ENCODE measurements at regions not wholly inside any gene's neighbourhood (a gene's known extent, or its start where the extent isn't known, plus 50 kb on each side); places are given as distances from the start of the nearest gene placed in this dataset.

- H3K4me3 ChIP-seq (replicated peaks in 1 of 2; ENCODE audit: low read depth in 1 of 2, low read length in 2 of 2) = no peak overlapping the region
- DNase-seq (ENCODE audit: low read depth, low spot score) = no peak
- no peaks in the 10 kb centered on the region for H3K9me3 ChIP-seq (ENCODE audit: control insufficient read depth in 1 of 2, insufficient read depth in 1 of 2, low read depth in 1 of 2, low read length in 2 of 2)
- no TSS peak for BruUV-seq (replicated peaks)
- H3K4me1 ChIP-seq (ENCODE audit: control insufficient read depth in 1 of 2, insufficient read depth in 2 of 2, low read length in 2 of 2) = peaks cover 0 to 3% of the 10 kb centered on the region in 2 experiments; a peak in 1 of 4 replicates
- intact Hi-C loops (cut with micrococcal nuclease) = no loop called here
- ATAC-seq = peak; percentile 86
- H3K36me3 ChIP-seq (ENCODE audit: control insufficient read depth in 1 of 2, insufficient read depth in 2 of 2, low read length in 2 of 2) = no peaks in the 10 kb centered on the region
- no peak overlapping the region for H3K9ac ChIP-seq (ENCODE audit: low read length)
- ChIA-PET CTCF (interaction anchor here (0.9 to 1.1 kb wide), 3 partner anchors 41 to 263 kb away, joined by 3 to 4 read pairs (median 3); no protein-coding TSS in a partner anchor), POLR2A (interaction anchor here (1.0 kb wide), 1 partner anchor 116 kb away, joined by 3 read pairs; no protein-coding TSS in a partner anchor), RAD21 (ENCODE audit: low non-redundant PET in 1 of 2, low total read pairs in 2 of 2, uncharacterized antibody in 2 of 2, unreplicated experiment in 2 of 2) (interaction anchor here in 1 of 2 experiments (0.6 kb wide), 1 partner anchor 274 kb away, joined by 5 read pairs; no protein-coding TSS in a partner anchor)
- no peak for TF ChIP-seq ZFX (IDR thresholded peaks at IDR 0.05)
- TF ChIP-seq CEBPB (IDR thresholded peaks at IDR 0.05; ENCODE audit: low read depth) = no peak
- no peak for TF ChIP-seq REST (IDR thresholded peaks at IDR 0.05; ENCODE audit: low read depth)
- no peak for TF ChIP-seq ATF3 (IDR thresholded peaks at IDR 0.05)
- no peak for TF ChIP-seq SIN3A (IDR thresholded peaks at IDR 0.05; ENCODE audit: low read depth)
- no peak for TF ChIP-seq POLR2A (IDR thresholded peaks at IDR 0.05; ENCODE audit: borderline replicate concordance, extremely low read depth, insufficient read depth, insufficient read length)
- no peak for TF ChIP-seq YY1 (IDR thresholded peaks at IDR 0.05; ENCODE audit: extremely low read depth, insufficient replicate concordance, low read depth, low read length)
- no peak for TF ChIP-seq CBX3 (IDR thresholded peaks at IDR 0.05; ENCODE audit: low read depth)
- no peak for TF ChIP-seq SRF (IDR thresholded peaks at IDR 0.05; ENCODE audit: low read depth)
- TF ChIP-seq MAX (IDR thresholded peaks at IDR 0.05) = no peak
- TF ChIP-seq EGR1 (IDR thresholded peaks at IDR 0.05; ENCODE audit: low read depth) = no peak
- TF ChIP-seq TCF7L2 (IDR thresholded peaks at IDR 0.05; ENCODE audit: borderline replicate concordance, extremely low read depth, insufficient read depth, insufficient read length) = no peak
- peak; percentile 56 for TF ChIP-seq RAD21 (IDR thresholded peaks at IDR 0.05; ENCODE audit: low read depth)
- peak; percentile 48 to 69 (median 67); a peak in 5 of 6 replicates for TF ChIP-seq CTCF (IDR thresholded peaks at IDR 0.05 in 2 of 3, conservative IDR thresholded peaks at IDR 0.05 in 1 of 3; ENCODE audit: borderline replicate concordance in 1 of 3, insufficient read depth in 1 of 3, low read depth in 2 of 3, low read length in 2 of 3)
- no peak overlapping the region for H3K27ac ChIP-seq (ENCODE audit: low read depth, low read length)
- H3K79me2 ChIP-seq (ENCODE audit: insufficient read depth, low read length) = no peaks in the 10 kb centered on the region
- H3K27me3 ChIP-seq (ENCODE audit: insufficient read depth, low read length) = no peaks in the 10 kb centered on the region
- H2AFZ ChIP-seq (ENCODE audit: low read depth, low read length, poor library complexity, severe bottlenecking) = no peak overlapping the region
- no peaks in the 10 kb centered on the region for H3K9me2 ChIP-seq (ENCODE audit: insufficient read depth)
- H4K20me1 ChIP-seq (ENCODE audit: insufficient read depth) = no peaks in the 10 kb centered on the region
- H3K4me2 ChIP-seq (ENCODE audit: low read length) = no peak overlapping the region
These were observed 223.1 kb downstream of the GLI2 start for GRCh38 chr2:120958623-120959366.
